ENCODE measurements at regions not wholly inside any gene's neighbourhood (a gene's known extent, or its start where the extent isn't known, plus 50 kb on each side); places are given as distances from the start of the nearest gene placed in this dataset.
"Not testable (repeated sequence)": the region's sequence is repeated elsewhere in the genome, so short reads cannot be mapped to it uniquely, and the experiment has no call there.

DNA sequence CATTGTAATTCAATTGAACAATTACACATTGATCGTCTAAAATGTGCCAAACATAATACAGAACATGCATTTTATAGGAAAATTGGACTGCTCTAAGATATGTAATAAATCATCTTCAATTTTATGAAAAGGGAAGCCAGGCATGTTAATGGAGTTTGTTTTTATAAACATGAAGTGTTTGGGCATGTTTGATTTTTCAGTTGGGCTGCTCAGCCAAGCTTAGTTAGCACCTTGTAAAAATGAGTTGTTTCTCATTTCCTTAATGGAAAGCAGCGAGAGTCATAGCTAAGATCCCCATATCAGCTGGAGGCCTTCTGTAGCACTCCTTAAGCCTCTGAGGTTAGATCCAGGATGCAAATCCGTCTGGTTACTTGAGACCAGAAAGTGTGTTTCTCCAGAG is 422.3 kb downstream of the SPRY2 start:
- no peak for DNase-seq (ENCODE audit: low read depth in 2 of 2)

GRCh38 chr13:79917628-79918027 is 423.3 kb downstream of the SPRY2 start:
- DNase-seq (ENCODE audit: low read depth in 2 of 2): no peak

DNA sequence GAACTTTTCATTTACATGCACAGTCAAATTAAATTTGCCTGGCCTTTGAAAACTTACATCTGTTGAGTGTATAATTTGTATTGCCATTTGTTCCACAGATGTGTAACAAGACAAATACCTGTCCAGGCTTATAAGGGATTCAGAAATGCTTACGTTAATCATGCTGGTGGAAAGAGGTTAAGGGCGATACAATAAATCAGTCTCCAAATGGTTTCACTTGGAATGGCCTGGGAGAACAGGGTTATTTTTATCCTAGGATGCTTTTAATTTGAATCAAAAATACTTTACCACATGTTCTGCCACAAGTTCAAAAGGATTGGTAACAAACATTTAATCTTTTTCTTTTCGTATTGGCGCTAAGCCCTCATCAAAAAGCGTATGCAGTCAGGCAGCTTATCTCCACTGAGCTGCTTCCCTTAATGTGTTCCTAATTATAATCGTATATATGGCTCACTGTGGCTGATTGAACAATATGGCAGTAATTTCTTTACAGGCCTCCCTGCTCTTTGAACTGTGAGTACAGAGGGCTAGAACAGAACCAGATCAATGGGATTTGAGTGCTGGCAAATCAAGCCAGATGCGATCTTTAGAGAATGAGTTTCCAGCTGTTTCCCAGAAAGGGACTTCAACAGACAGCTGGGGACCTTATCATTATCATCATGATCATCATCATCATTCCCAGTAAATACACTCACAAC is 425.7 kb downstream of the SPRY2 start:
- no peak for DNase-seq (ENCODE audit: low read depth in 2 of 2)

DNA sequence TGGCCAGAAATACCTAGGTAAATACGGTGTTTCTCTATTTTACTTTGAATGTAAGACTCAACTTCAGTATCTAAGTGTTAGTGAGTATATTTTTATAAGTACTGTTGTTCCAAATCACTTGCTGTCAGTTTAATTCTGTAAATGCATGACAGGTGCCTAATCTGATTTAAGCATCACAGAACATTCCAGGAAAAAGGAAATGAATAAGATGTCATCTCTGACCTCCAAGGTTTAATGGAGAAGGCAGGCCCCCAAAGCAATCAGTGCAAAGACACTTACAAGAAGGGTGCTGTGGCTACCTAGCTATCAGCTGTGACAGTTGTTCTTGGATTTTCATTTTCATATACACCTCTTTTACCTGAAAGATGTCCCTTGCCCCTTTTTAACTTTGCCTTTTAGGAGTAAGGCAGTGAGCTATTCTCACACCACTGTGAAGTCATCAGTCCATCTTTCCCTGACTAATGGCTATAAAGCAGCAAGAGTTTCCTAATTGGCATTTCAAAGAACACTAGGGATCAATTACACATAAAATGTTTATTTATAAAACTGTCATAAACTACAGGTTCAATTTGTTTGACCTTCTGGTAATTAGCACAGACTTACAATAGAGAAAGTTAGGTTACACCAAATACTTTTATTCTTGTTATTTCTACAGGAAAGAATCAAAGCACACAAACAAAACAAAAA is 427.6 kb downstream of the SPRY2 start:
- DNase-seq (ENCODE audit: low read depth in 2 of 2): no peak

GRCh38 chr13:79912403-79912802 is 428.5 kb downstream of the SPRY2 start:
- DNase-seq (ENCODE audit: low read depth in 2 of 2): no peak

- no peak for DNase-seq (ENCODE audit: low read depth in 2 of 2)
These were observed 429.9 kb downstream of the SPRY2 start for GRCh38 chr13:79910875-79911540.

DNA sequence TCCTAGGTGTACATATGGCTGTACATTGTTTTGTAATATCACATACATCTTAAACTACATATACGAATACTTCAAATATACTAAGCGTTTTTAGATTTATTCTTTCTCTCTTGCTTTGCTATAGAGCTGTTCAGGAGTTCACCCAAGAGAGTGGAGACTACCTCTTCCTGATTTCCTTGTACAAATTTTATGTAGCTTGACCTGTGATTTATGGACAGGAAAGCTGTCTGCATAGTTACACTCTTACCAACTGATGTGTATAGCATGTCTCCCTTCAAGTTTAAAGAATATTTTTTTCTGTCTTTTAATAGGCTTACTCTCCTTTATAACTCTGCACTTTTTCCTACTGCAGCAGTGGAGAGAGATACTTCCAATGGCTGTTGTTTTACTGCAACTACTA is 428.7 kb downstream of the NDFIP2 start:
- no peak for DNase-seq (ENCODE audit: low read depth in 2 of 2)

GRCh38 chr13:79908381-79908780 is 427.4 kb downstream of the NDFIP2 start:
- DNase-seq (ENCODE audit: low read depth in 2 of 2): no peak

- DNase-seq (ENCODE audit: low read depth in 2 of 2): no peak
These were observed 426.6 kb downstream of the NDFIP2 start for GRCh38 chr13:79907527-79907926.

GRCh38 chr13:79906345-79906744 is 425.4 kb downstream of the NDFIP2 start:
- no peak for DNase-seq (ENCODE audit: low read depth in 2 of 2)

GRCh38 chr13:79905018-79905417 is 424.1 kb downstream of the NDFIP2 start:
- no peak for DNase-seq (ENCODE audit: low read depth in 2 of 2)

GRCh38 chr13:79904581-79904980 is 423.6 kb downstream of the NDFIP2 start:
- no peak for DNase-seq (ENCODE audit: low read depth in 2 of 2)

- DNase-seq (ENCODE audit: low read depth in 2 of 2): no peak
These were observed 420.4 kb downstream of the NDFIP2 start for GRCh38 chr13:79901336-79901735.

- no peak for DNase-seq (ENCODE audit: low read depth in 2 of 2)
These were observed 419.4 kb downstream of the NDFIP2 start for GRCh38 chr13:79900356-79900755.

- no peak for DNase-seq (ENCODE audit: low read depth in 2 of 2)
These were observed 418.0 kb downstream of the NDFIP2 start for GRCh38 chr13:79898996-79899395.

GRCh38 chr13:79898202-79898826 is 417.4 kb downstream of the NDFIP2 start:
- no peak for DNase-seq (ENCODE audit: low read depth in 2 of 2)

- no peak for DNase-seq (ENCODE audit: low read depth in 2 of 2)
These were observed 415.9 kb downstream of the NDFIP2 start for GRCh38 chr13:79896851-79897250.

DNA sequence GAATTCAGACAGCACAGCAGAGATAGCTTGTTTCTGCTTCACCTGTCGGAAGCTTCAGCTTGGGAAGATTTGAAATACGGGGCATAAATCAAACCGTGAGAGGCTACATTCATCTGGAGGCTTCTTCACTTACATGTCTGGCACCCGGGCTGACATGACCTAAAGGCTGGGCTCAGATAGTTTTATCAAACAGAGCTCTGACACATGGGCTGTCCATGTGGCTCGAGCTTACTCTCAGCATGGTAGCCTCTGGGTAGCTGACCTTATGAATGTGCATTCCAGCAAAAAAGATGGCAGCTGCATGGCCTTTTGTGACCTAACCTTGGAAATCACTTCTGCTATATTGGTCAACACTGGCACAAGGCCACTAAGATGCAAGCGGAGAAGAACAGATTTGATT is 414.5 kb downstream of the NDFIP2 start:
- DNase-seq (ENCODE audit: low read depth in 2 of 2): no peak

DNA sequence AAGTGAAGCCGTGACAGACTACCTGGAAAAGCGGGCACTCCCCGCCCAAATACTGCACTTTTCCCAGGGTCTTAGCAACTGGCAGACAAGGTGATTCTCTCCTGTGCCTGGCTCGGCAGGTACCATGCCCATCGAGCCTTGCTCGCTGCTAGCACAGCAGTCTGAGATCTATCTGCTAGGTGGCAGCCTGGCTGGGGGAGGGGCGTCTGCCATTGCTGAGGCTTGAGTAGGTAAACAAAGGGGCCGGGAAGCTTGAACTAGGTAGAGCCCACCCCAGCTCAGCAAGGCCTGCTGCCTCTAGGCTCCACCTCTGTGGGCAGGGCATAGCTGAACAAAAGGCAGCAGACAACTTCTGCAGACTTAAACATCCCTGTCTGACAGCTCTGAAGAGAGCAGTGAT is 406.3 kb downstream of the NDFIP2 start:
- DNase-seq (ENCODE audit: low read depth in 2 of 2): not testable (repeated sequence)

- no peak for DNase-seq (ENCODE audit: low read depth in 2 of 2)
These were observed 405.6 kb downstream of the NDFIP2 start for GRCh38 chr13:79886601-79887000.

DNA sequence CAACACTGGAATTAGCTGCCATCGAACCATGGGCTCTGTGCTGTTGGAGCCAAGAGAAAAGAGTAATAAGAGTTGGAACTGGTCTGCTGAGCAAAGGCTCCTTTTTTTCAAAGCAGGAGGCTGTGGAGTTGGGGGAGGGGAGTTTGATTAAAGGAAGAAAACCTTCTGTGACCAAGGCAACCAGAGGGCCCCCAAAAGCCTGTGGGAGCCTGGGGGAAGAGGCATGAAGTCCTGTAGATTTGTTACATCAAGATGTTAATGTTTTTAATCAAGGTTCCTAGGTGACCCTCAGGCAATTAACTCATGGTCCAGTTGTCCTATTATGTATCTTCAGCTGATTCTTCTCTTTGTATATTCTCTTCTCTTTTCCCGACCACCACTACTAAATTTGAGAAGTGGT is 403.9 kb downstream of the NDFIP2 start:
- no peak for DNase-seq (ENCODE audit: low read depth in 2 of 2)

GRCh38 chr13:79883216-79883615 is 402.3 kb downstream of the NDFIP2 start:
- no peak for DNase-seq (ENCODE audit: low read depth in 2 of 2)

DNA sequence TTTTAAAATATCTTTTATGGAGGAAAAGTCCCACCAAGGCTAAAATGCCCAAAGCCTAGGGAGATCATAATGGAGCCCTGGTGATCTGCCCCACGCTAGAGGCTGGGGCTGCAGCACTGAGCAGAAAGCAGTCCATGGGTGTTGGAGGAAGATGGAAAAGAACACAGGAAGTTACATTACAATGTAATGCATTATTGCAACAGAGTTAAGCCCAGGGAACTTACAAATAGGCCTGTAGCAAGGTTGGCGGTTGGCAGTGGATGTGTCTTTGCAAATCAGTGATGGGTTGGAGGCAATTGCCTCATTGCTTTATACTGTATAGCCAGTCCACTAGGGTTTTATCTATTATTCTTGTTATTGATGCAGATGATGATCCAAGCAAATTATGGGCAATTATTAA is 399.9 kb downstream of the NDFIP2 start:
- DNase-seq (ENCODE audit: low read depth in 2 of 2): no peak

All from stimulated activated CD8-positive, alpha-beta memory T cell treated with anti-CD3 and anti-CD28 coated beads, Interleukin-7, amount 100 ng/mL, for 1 hour (primary cell).